H1 (cell line): ENCODE measurements at regions not wholly inside any gene's neighbourhood (a gene's known extent, or its start where the extent isn't known, plus 50 kb on each side); places are given as distances from the start of the nearest gene placed in this dataset.

Source experiments
- CTCF ChIA-PET: fragments of 300-600 bp; sonication (Branson Sonifier 250); formaldehyde crosslinking; loops from one replicate; lab custom pipeline; 2021; ENCODE audit not compliant: partially characterized antibody; lab: Charles Lee
- POLR2A ChIA-PET: fragments of 300-600 bp; sonication (Branson Sonifier 250); formaldehyde crosslinking; loops from one replicate; lab custom pipeline; 2021; ENCODE audit warnings: inconsistent platforms; ENCODE audit not compliant: partially characterized antibody; lab: Charles Lee
- DNase-seq, 2 experiments: peaks; one replicate each; pipeline versions ENCODE4 v3.0.0 to v3.0.0-alpha.2; 2010 to 2022; ENCODE audit warnings: low spot score in 2 of 2, low read depth in 1 of 2, mixed read lengths in 1 of 2
- FAIRE-seq: peaks from 2 replicates; lab custom pipeline; 2011; peaks lifted over from hg19 to GRCh38; lab: Jason Lieb, UNC
- H2AFZ ChIP-seq: 2 replicates; pipeline ENCODE4 v1.8.1; 2012; ENCODE audit warnings: low read length, inconsistent platforms
- H2AK5ac ChIP-seq: 2 replicates; pipeline ENCODE4 v1.6.1; 2013; ENCODE audit warnings: low read depth, low read length
- H2BK120ac ChIP-seq: replicated peaks from 2 replicates; pipeline ENCODE3; 2013; ENCODE audit warnings: low read depth, low read length, inconsistent platforms
- H2BK12ac ChIP-seq: 2 replicates; pipeline ENCODE4 v1.6.1; 2013; ENCODE audit warnings: low read depth, low read length
- H2BK15ac ChIP-seq: 2 replicates; pipeline ENCODE4 v1.6.1; 2013; ENCODE audit warnings: low read length
- H2BK20ac ChIP-seq: 2 replicates; pipeline ENCODE4 v1.6.1; 2013; ENCODE audit warnings: low read length
- H2BK5ac ChIP-seq: 2 replicates; pipeline ENCODE4 v1.6.1; 2013; ENCODE audit warnings: low read depth, low read length
- H3K14ac ChIP-seq: 2 replicates; pipeline ENCODE4 v1.6.1; 2013; ENCODE audit warnings: inconsistent platforms; ENCODE audit not compliant: insufficient read length
- H3K18ac ChIP-seq: 2 replicates; pipeline ENCODE4 v1.6.1; 2013; ENCODE audit warnings: low read length; ENCODE audit errors: extremely low read depth
- H3K23ac ChIP-seq: 2 replicates; pipeline ENCODE4 v1.6.1; 2013; ENCODE audit warnings: inconsistent platforms; ENCODE audit not compliant: insufficient read length
- H3K23me2 ChIP-seq: 2 replicates; pipeline ENCODE4 v1.6.1; 2013; ENCODE audit warnings: low read depth, low read length
- H3K27ac ChIP-seq: 2 replicates; pipeline ENCODE4 v1.6.1; 2011; ENCODE audit warnings: low read depth, low read length, inconsistent platforms
- H3K27me3 ChIP-seq, 4 experiments: replicated peaks in 1 of 4; 1 replicate in 1 of 4; 2 replicates in 3 of 4; pipeline versions ENCODE4 v1.6.1 to v1.8.1; 2011 to 2013; ENCODE audit warnings: low read length in 3 of 4, mild to moderate bottlenecking in 3 of 4, inconsistent platforms in 2 of 4, mixed read lengths in 2 of 4, moderate library complexity in 1 of 4; ENCODE audit not compliant: control insufficient read depth in 3 of 4, insufficient read depth in 3 of 4; ENCODE audit errors: extremely low read depth in 1 of 4
- H3K36me3 ChIP-seq, 4 experiments: 2 replicates each; pipeline versions ENCODE4 v1.6.1 to v1.8.1; 2011 to 2013; ENCODE audit warnings: mild to moderate bottlenecking in 4 of 4, low read length in 3 of 4, moderate library complexity in 2 of 4, control low read depth in 1 of 4, inconsistent platforms in 1 of 4; ENCODE audit not compliant: insufficient read depth in 4 of 4, control insufficient read depth in 2 of 4
- H3K4ac ChIP-seq: replicated peaks from 2 replicates; pipeline ENCODE3; 2013; ENCODE audit warnings: low read length, low read depth, mixed read lengths, inconsistent platforms; ENCODE audit not compliant: insufficient read length
- H3K4me1 ChIP-seq, 4 experiments: replicated peaks in 1 of 4; 1 replicate in 1 of 4; 2 replicates in 3 of 4; pipeline versions ENCODE4 v1.6.1 to v1.8.1; 2011 to 2013; ENCODE audit warnings: low read length in 3 of 4, inconsistent platforms in 2 of 4, mixed read lengths in 1 of 4; ENCODE audit not compliant: insufficient read depth in 4 of 4, control insufficient read depth in 3 of 4
- H3K4me2 ChIP-seq, 2 experiments: 2 replicates each; pipeline versions ENCODE4 v1.6.1 to v1.8.1; 2011 to 2013; ENCODE audit warnings: low read depth in 2 of 2, low read length in 2 of 2, control low read depth in 1 of 2, inconsistent platforms in 1 of 2, mild to moderate bottlenecking in 1 of 2; ENCODE audit not compliant: insufficient read depth in 1 of 2
- H3K4me3 ChIP-seq, 4 experiments: fragments of 200-600, 300-600 bp in 1 of 4; sonication (generic), shearing (Covaris generic), sonication (Bioruptor Twin) in 1 of 4; 2 replicates each; pipeline versions ENCODE4 v1.5.1 to v1.8.1; 2011 to 2016; ENCODE audit warnings: low read length in 4 of 4, low read depth in 3 of 4, control low read depth in 2 of 4, inconsistent platforms in 2 of 4, mild to moderate bottlenecking in 2 of 4, mixed read lengths in 1 of 4, moderate library complexity in 1 of 4; ENCODE audit not compliant: insufficient read depth in 2 of 4; ENCODE audit errors: extremely low read depth in 1 of 4
- H3K56ac ChIP-seq: replicated peaks from 2 replicates; pipeline ENCODE3; 2013; ENCODE audit warnings: low read depth, mild to moderate bottlenecking, mixed read lengths, low read length, inconsistent platforms; ENCODE audit not compliant: insufficient read length
- H3K79me1 ChIP-seq: 2 replicates; pipeline ENCODE4 v1.6.1; 2013; ENCODE audit warnings: low read depth, low read length, control low read depth
- H3K79me2 ChIP-seq, 2 experiments: 2 replicates each; pipeline versions ENCODE4 v1.6.1 to v1.8.1; 2012 to 2013; ENCODE audit warnings: low read length in 2 of 2, mild to moderate bottlenecking in 2 of 2, inconsistent platforms in 1 of 2; ENCODE audit not compliant: insufficient read depth in 2 of 2, control insufficient read depth in 1 of 2
- H3K9ac ChIP-seq, 4 experiments: replicated peaks in 1 of 4; 1 replicate in 1 of 4; 2 replicates in 3 of 4; pipeline versions ENCODE4 v1.6.1 to v1.8.1; 2011 to 2013; ENCODE audit warnings: low read depth in 3 of 4, low read length in 3 of 4, control low read depth in 2 of 4, mild to moderate bottlenecking in 2 of 4, moderate library complexity in 2 of 4, inconsistent platforms in 1 of 4; ENCODE audit errors: extremely low read depth in 1 of 4
- H3K9me3 ChIP-seq, 2 experiments: 2 replicates each; pipeline versions ENCODE4 v1.6.1 to v1.8.1; 2012 to 2013; ENCODE audit warnings: mild to moderate bottlenecking in 2 of 2, moderate library complexity in 2 of 2, control low read depth in 1 of 2, inconsistent platforms in 1 of 2, low read depth in 1 of 2, low read length in 1 of 2, mixed read lengths in 1 of 2; ENCODE audit not compliant: insufficient read depth in 2 of 2
- H4K20me1 ChIP-seq, 2 experiments: replicated peaks in 1 of 2; 2 replicates each; pipeline versions ENCODE3 to v1.8.1; 2011 to 2013; ENCODE audit warnings: inconsistent platforms in 2 of 2, low read length in 2 of 2, mild to moderate bottlenecking in 1 of 2; ENCODE audit not compliant: insufficient read depth in 2 of 2, control insufficient read depth in 1 of 2
- H4K5ac ChIP-seq: 2 replicates; pipeline ENCODE4 v1.6.1; 2013; ENCODE audit warnings: low read length, low read depth, mixed read lengths, inconsistent platforms; ENCODE audit not compliant: insufficient read length
- H4K8ac ChIP-seq: 2 replicates; pipeline ENCODE4 v1.8.0; 2013; ENCODE audit warnings: mild to moderate bottlenecking, moderate library complexity, low read length, inconsistent platforms; ENCODE audit not compliant: insufficient read depth; ENCODE audit errors: extremely low read depth
- H4K91ac ChIP-seq: replicated peaks from 2 replicates; pipeline ENCODE3; 2013; ENCODE audit warnings: low read length, mixed read lengths, inconsistent platforms; ENCODE audit not compliant: insufficient read length
- ASH2L ChIP-seq: fragments of 200-600, 300-600 bp; sonication (generic); IDR thresholded peaks from one replicate; pipeline ENCODE4 v1.7.1; 2017; ENCODE audit warnings: low read length
- BACH1 ChIP-seq: IDR thresholded peaks from 2 replicates; pipeline ENCODE4 v1.6.1; 2012; ENCODE audit warnings: low read length, improper control_type of control experiment
- CHD2 ChIP-seq: IDR thresholded peaks from 2 replicates; pipeline ENCODE4 v1.6.1; 2012; ENCODE audit warnings: low read length, improper control_type of control experiment
- E2F6 ChIP-seq: IDR thresholded peaks from 2 replicates; pipeline ENCODE4 v1.6.1; 2012; ENCODE audit warnings: inconsistent platforms
- EGR1 ChIP-seq: IDR thresholded peaks from 2 replicates; pipeline ENCODE4 v1.6.1; 2011; ENCODE audit warnings: low read depth, low read length, borderline replicate concordance
- JUN ChIP-seq: IDR thresholded peaks from 2 replicates; pipeline ENCODE4 v1.6.1; 2011; ENCODE audit warnings: low read depth, mild to moderate bottlenecking, improper control_type of control experiment, low read length
- RBBP5 ChIP-seq: IDR thresholded peaks from 2 replicates; pipeline ENCODE4 v1.7.1; 2012; ENCODE audit warnings: low read depth, mild to moderate bottlenecking, inconsistent platforms, low read length, moderate library complexity, borderline replicate concordance
- RXRA ChIP-seq: IDR thresholded peaks from 2 replicates; pipeline ENCODE4 v1.6.1; 2011; ENCODE audit warnings: low read depth, mild to moderate bottlenecking, low read length, moderate library complexity; ENCODE audit not compliant: insufficient read depth
- WGBS, 2 experiments: shearing (Covaris generic) in 1 of 2; methylation state at CpG; one replicate each; pipeline versions ENCODE4 v1.1.6 to v1.1.7; 2013 to 2015; ENCODE audit warnings: low lambda C conversion rate in 2 of 2, mixed read lengths in 2 of 2, inconsistent platforms in 1 of 2, low coverage in 1 of 2, missing lambda C conversion rate in 1 of 2; ENCODE audit not compliant: insufficient replicate concordance in 2 of 2, insufficient coverage in 1 of 2, insufficient read length in 1 of 2; ENCODE audit errors: extremely low coverage in 1 of 2, missing lambda C conversion rate in 1 of 2; 5-methylcytosine and 5-hydroxymethylcytosine counted together
- TF ChIP-seq, protein P1 (sequence below): IDR thresholded peaks from 2 replicates; pipeline ENCODE4 v1.6.1; 2011; ENCODE audit warnings: low read length, improper control_type of control experiment

DNA sequence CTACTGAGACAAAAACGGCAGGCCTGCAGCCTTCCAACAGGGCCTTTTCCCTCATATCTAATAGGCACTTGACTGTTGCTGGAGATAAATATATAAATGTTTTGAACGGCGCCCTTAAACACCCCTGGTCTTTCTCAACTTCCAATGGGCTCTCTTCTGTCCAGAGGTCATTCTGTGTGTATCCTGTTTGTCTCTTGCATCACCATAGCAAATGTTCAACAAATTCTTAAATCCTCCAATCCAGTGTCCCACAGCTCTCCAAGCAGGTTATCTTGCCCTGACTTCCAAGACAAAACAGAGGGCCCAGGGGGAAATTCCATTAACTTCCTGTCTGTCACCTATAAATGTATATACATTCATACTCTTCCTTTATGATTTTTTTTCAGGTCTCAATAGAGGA is 62.0 kb downstream of the OR2J2 start:
- POLR2A ChIA-PET = no interaction called here

More for the DNA sequence above, 62.0 kb downstream of the OR2J2 start:
- Histone ChIP-seq H4K5ac (no peak overlapping the region), H3K18ac (no peak overlapping the region), H4K8ac (no peak overlapping the region), H3K23me2 (no peaks in the 10 kb centered on the region), H3K27me3 (no peaks in the 10 kb centered on the region), H3K4me2 (no peak overlapping the region), H4K91ac (no peak overlapping the region), H3K9ac (no peak overlapping the region), H2BK20ac (no peak overlapping the region), H3K4me3 (no peak overlapping the region), H3K14ac (no peak overlapping the region), H2BK15ac (no peak overlapping the region), H2AFZ (no peak overlapping the region), H3K79me1 (no peaks in the 10 kb centered on the region), H2BK120ac (no peak overlapping the region), H3K79me2 (no peaks in the 10 kb centered on the region), H3K9me3 (no peaks in the 10 kb centered on the region), H2BK5ac (no peak overlapping the region)
- CTCF ChIA-PET = no interaction called here
- WGBS, 2 experiments = 64% methylated on average over 3 of the region's 3 CpGs; no CpG with 5 or more reads in 1 of the 2 experiments
- TF ChIP-seq CHD2 (no peak), ASH2L (no peak), RXRA (no peak), JUN (no peak), E2F6 (no peak), EGR1 (no peak), BACH1 (no peak), RBBP5 (no peak)
- TF ChIP-seq, protein P1, sequence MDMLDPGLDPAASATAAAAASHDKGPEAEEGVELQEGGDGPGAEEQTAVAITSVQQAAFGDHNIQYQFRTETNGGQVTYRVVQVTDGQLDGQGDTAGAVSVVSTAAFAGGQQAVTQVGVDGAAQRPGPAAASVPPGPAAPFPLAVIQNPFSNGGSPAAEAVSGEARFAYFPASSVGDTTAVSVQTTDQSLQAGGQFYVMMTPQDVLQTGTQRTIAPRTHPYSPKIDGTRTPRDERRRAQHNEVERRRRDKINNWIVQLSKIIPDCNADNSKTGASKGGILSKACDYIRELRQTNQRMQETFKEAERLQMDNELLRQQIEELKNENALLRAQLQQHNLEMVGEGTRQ = no peak
- TF ChIP-seq, all 59 proteins: peak for 0
- peaks cover 0 to 4% (median 2%) of the 10 kb centered on the region in 4 experiments; a peak in 2 of 7 replicates for H3K4me1 ChIP-seq
- no peak overlapping the region for H3K23ac ChIP-seq
- DNase-seq (no peak), FAIRE-seq (no peak)
- no peak overlapping the region for H3K56ac ChIP-seq
- no peak overlapping the region for H3K27ac ChIP-seq
- no peaks in the 10 kb centered on the region for H3K36me3 ChIP-seq
- H2AK5ac ChIP-seq = no peak overlapping the region
- H4K20me1 ChIP-seq = no peaks in the 10 kb centered on the region
- H3K4ac ChIP-seq = no peak overlapping the region
- H2BK12ac ChIP-seq = no peak overlapping the region
